ENCODE measurements at regions not wholly inside any gene's neighbourhood (a gene's known extent, or its start where the extent isn't known, plus 50 kb on each side); places are given as distances from the start of the nearest gene placed in this dataset.
"Not testable (repeated sequence)": the region's sequence is repeated elsewhere in the genome, so short reads cannot be mapped to it uniquely, and the experiment has no call there.

- no peak for DNase-seq
Observed at GRCh38 chr1:29800522-29800956, 564.2 kb downstream of the PTPRU start.

- no peak for DNase-seq
Observed at GRCh38 chr1:29800120-29800519, 563.8 kb downstream of the PTPRU start.

GRCh38 chr1:29798699-29799566 is 562.6 kb downstream of the PTPRU start:
- no peak for DNase-seq

GRCh38 chr1:29797125-29797524 is 560.8 kb downstream of the PTPRU start:
- not testable (repeated sequence) for DNase-seq

- DNase-seq = not testable (repeated sequence)
Observed at GRCh38 chr1:29795965-29796364, 559.6 kb downstream of the PTPRU start.

GRCh38 chr1:29793653-29794348 is 557.5 kb downstream of the PTPRU start:
- no peak for DNase-seq

GRCh38 chr1:29793101-29793546 is 556.8 kb downstream of the PTPRU start:
- DNase-seq = peak; percentile 87

- no peak for DNase-seq
Observed at GRCh38 chr1:29789910-29790247, 553.6 kb downstream of the PTPRU start.

- DNase-seq = no peak
Observed at GRCh38 chr1:29789221-29789909, 553.0 kb downstream of the PTPRU start.

- no peak for DNase-seq
Observed at GRCh38 chr1:29786791-29787732, 550.7 kb downstream of the PTPRU start.

- no peak for DNase-seq
Observed at GRCh38 chr1:29786195-29786594, 549.9 kb downstream of the PTPRU start.

- DNase-seq = no peak
Observed at GRCh38 chr1:29785554-29785953, 549.2 kb downstream of the PTPRU start.

GRCh38 chr1:29785137-29785527 is 548.8 kb downstream of the PTPRU start:
- DNase-seq = no peak

- no peak for DNase-seq
Observed at GRCh38 chr1:29784276-29785136, 548.2 kb downstream of the PTPRU start.

GRCh38 chr1:29783508-29784275 is 547.4 kb downstream of the PTPRU start:
- no peak for DNase-seq

GRCh38 chr1:29782846-29783507 is 546.7 kb downstream of the PTPRU start:
- DNase-seq = no peak

GRCh38 chr1:29779146-29779545 is 542.8 kb downstream of the PTPRU start:
- no peak for DNase-seq

- DNase-seq = no peak
Observed at GRCh38 chr1:29777522-29777921, 541.2 kb downstream of the PTPRU start.

GRCh38 chr1:29774355-29774754 is 538.0 kb downstream of the PTPRU start:
- no peak for DNase-seq

- no peak for DNase-seq
Observed at GRCh38 chr1:29772584-29773100, 536.3 kb downstream of the PTPRU start.
